Aorta (tissue), 5 donors: ENCODE measurements at regions not wholly inside any gene's neighbourhood (a gene's known extent, or its start where the extent isn't known, plus 50 kb on each side); places are given as distances from the start of the nearest gene placed in this dataset.
A peak's percentile ranks its signal among the peaks of the same experiment; 100 is the strongest.

Experiments
- ATAC-seq: fragments of 200-7000 bp; cut with Tn5 transposase; one replicate; pipeline ENCODE4 v1.9.1; 2022; ENCODE audit warnings: moderate library complexity; ENCODE audit not compliant: low FRiP score
- DNase-seq, 2 donors: peaks; one replicate each; pipeline ENCODE4 v3.0.0-alpha.2; 2020
- H3K27ac ChIP-seq, 2 donors: one replicate each; pipeline ENCODE4 v1.5.1; 2013; ENCODE audit warnings: low read length in 2 of 2, mild to moderate bottlenecking in 2 of 2, moderate library complexity in 2 of 2, control low read depth in 1 of 2, inconsistent platforms in 1 of 2, low read depth in 1 of 2
- H3K27me3 ChIP-seq, 2 donors: one replicate each; pipeline ENCODE4 v1.6.1; 2013; ENCODE audit warnings: control low read depth in 1 of 2, low read length in 1 of 2, mild to moderate bottlenecking in 1 of 2, moderate library complexity in 1 of 2; ENCODE audit not compliant: insufficient read depth in 2 of 2, control insufficient read depth in 1 of 2
- H3K36me3 ChIP-seq, 2 donors: one replicate each; pipeline ENCODE4 v1.6.1; 2013; ENCODE audit warnings: control low read depth in 1 of 2, low read length in 1 of 2, mild to moderate bottlenecking in 1 of 2; ENCODE audit not compliant: insufficient read depth in 2 of 2, control insufficient read depth in 1 of 2
- H3K4me1 ChIP-seq, 2 donors: one replicate each; pipeline ENCODE4 v1.6.1; 2013; ENCODE audit warnings: low read length in 2 of 2, control low read depth in 1 of 2, mild to moderate bottlenecking in 1 of 2, moderate library complexity in 1 of 2; ENCODE audit not compliant: insufficient read depth in 2 of 2, control insufficient read depth in 1 of 2
- H3K4me3 ChIP-seq, 2 donors: one replicate each; pipeline ENCODE4 v1.5.1; 2013; ENCODE audit warnings: low read length in 2 of 2, control low read depth in 1 of 2, mild to moderate bottlenecking in 1 of 2
- H3K9me3 ChIP-seq: one replicate; pipeline ENCODE4 v1.6.1; 2013; ENCODE audit warnings: mild to moderate bottlenecking, low read length; ENCODE audit not compliant: control insufficient read depth
- WGBS, 2 donors: extraction: QIAGEN DNeasy Blood & Tissue Kit; methylation state at CpG; one replicate each; pipeline ENCODE4 v1.1.7; 2013; 5-methylcytosine and 5-hydroxymethylcytosine counted together
- intact Hi-C, 2 donors: fragments of 100-400 bp; cut with DNase I; formaldehyde crosslinking; loops; one replicate each; pipeline versions ENCODE4 v1.14.2 to v1.15.0; 2022
- donor health status: healthy with polysubstance abuse.
- donor health status: Bipolar disorder and iron deficiency.
- donor health status: DM: no; HTN: no; CAD: no.
- donor health status: DM: no; HTN: no; CAD: no.
- donor health status: DM: yes; HTN: yes; CAD: no.

GRCh38 chr7:157467496-157468212 is 130.8 kb downstream of the DNAJB6 start:
- Histone ChIP-seq H3K4me1 (no peaks in the 10 kb centered on the region), H3K9me3 (peaks cover 3% of the 10 kb centered on the region), H3K36me3 (no peaks in the 10 kb centered on the region), H3K27ac (no peak overlapping the region), H3K4me3 (no peak overlapping the region), H3K27me3 (no peaks in the 10 kb centered on the region)
- DNase-seq, result peak in 1 of 2 donors; percentile 38
- no peak for ATAC-seq
- intact Hi-C loops, result no loop called here
- 79 to 88% methylated on average over 26 of the region's 26 CpGs for WGBS, 2 donors

DNA sequence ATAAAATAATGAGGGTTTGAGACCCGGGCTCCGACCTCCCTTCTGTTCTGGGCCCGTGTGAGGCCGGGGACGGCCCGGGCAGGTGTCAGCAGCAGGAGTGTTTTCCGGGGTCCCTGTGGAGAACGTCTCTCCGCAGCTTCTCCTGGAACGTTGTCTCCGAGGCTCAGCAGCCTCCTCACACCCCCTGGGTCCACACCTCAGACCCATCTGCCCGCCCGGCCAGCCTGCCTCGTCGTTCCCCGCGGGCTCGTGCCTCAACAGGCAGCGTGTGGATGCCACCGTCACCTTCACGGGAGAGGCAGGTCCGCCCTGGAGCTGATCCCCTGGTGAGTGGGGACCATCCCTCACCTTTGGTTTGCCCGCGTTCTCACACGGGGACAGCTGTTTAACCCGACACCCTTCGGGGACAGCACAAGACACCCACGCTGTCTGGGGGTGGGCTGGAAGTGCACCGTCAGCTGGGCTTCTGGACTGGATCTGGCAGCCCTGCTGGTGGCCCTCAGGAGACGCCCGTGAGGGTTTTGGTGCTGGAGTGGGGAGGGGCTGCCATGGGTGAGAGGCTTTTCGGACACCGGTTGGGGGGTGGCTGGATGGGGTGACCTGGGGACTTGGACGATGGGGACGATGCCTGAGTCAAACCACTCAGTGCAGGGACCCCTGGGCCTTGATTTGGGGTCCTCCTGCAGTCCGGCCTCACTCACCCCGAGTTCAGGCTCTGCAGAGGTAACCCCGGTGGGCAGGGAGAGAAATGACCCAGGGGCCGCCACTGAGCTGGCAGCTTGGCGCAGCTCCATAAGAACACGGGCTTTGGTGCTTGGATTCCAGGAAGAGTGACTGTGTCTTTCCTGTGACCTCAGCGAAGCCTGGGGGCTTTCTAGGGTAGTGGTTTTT is 131.7 kb downstream of the DNAJB6 start:
- intact Hi-C loops, result no loop called here
- H3K9me3 ChIP-seq, result peaks cover 3% of the 10 kb centered on the region
- no peaks in the 10 kb centered on the region for H3K4me1 ChIP-seq
- ATAC-seq (no peak), DNase-seq (peak in 1 of 2 donors; percentile 63)
- 77 to 80% methylated on average over 42 of the region's 42 CpGs for WGBS, 2 donors
- H3K27ac ChIP-seq, result no peak overlapping the region
- no peaks in the 10 kb centered on the region for H3K27me3 ChIP-seq
- no peaks in the 10 kb centered on the region for H3K36me3 ChIP-seq
- no peak overlapping the region for H3K4me3 ChIP-seq

- no peak for ATAC-seq
- Histone ChIP-seq H3K36me3 (no peaks in the 10 kb centered on the region), H3K27ac (no peak overlapping the region), H3K27me3 (no peaks in the 10 kb centered on the region), H3K4me1 (no peaks in the 10 kb centered on the region), H3K9me3 (peaks cover 3% of the 10 kb centered on the region), H3K4me3 (no peak overlapping the region)
- intact Hi-C loops, result no loop called here
- 83 to 85% methylated on average over 33 of the region's 33 CpGs for WGBS, 2 donors
- peak in 1 of 2 donors; percentile 63 for DNase-seq
Observed at GRCh38 chr7:157469181-157470016, 132.6 kb downstream of the DNAJB6 start.

- Histone ChIP-seq H3K4me1 (no peaks in the 10 kb centered on the region), H3K36me3 (no peaks in the 10 kb centered on the region), H3K9me3 (peaks cover 3% of the 10 kb centered on the region), H3K27me3 (no peaks in the 10 kb centered on the region), H3K4me3 (no peak overlapping the region), H3K27ac (no peak overlapping the region)
- ATAC-seq (no peak), DNase-seq (no peak)
- intact Hi-C loops, result no loop called here
- 89 to 92% methylated on average over 14 of the region's 14 CpGs for WGBS, 2 donors
Observed at GRCh38 chr7:157470017-157470322, 133.2 kb downstream of the DNAJB6 start.

GRCh38 chr7:157470701-157471131 is 133.9 kb downstream of the DNAJB6 start:
- H3K27me3 ChIP-seq, result no peaks in the 10 kb centered on the region
- H3K4me3 ChIP-seq, result no peak overlapping the region
- no peaks in the 10 kb centered on the region for H3K4me1 ChIP-seq
- no peaks in the 10 kb centered on the region for H3K36me3 ChIP-seq
- ATAC-seq, result no peak
- peak in 1 of 2 donors; percentile 49 for DNase-seq
- H3K9me3 ChIP-seq, result peaks cover 3% of the 10 kb centered on the region
- WGBS, 2 donors, result 79 to 86% methylated on average over 17 of the region's 17 CpGs
- no peak overlapping the region for H3K27ac ChIP-seq
- intact Hi-C loops, result no loop called here

DNA sequence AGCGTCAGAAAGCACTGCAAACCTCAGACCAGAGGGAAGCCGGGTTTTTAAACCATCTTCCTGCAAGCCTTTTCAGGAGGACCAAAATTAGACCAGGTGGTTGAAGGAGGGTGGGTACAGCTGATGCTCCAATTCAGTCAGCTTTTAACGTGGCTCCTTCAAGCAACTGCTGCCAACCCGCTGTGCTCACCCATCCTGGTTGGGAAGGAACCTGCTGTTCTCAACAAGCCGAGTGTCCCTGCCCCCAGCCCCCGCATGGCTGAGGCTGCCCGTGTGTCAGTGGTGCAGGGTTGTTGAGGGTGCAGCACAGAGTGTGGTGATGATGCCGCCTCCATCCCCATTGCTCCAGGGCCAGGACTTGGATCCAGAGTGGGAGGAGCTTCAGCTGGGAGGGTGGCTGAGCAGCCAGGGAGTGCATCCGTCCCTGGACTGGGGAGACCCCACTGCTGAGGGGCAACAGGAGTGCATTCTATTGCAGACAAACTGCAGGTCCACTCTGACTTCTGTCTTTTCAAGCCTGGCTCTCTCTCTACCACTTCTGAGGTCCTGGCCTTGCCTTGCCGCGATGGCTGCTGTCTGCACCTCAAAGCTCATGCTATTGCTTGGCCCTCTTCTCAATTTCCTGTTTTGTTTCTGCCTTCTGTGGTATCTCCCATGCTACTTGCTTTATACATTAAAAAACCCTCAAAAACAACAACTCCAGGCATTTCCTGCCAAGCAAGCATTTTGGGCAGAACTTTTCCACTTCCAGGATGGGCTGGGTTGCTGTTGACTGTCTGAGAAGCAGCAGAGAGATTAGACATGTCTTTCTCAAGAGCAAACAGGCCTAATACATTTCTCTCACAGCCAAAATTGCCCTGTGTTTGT is 134.7 kb downstream of the DNAJB6 start:
- Histone ChIP-seq H3K36me3 (no peaks in the 10 kb centered on the region), H3K27ac (no peak overlapping the region), H3K4me3 (no peak overlapping the region), H3K9me3 (peaks cover 3% of the 10 kb centered on the region), H3K27me3 (no peaks in the 10 kb centered on the region), H3K4me1 (no peaks in the 10 kb centered on the region)
- 75 to 79% methylated on average over 11 of the region's 11 CpGs for WGBS, 2 donors
- intact Hi-C loops, result no loop called here
- ATAC-seq (no peak), DNase-seq (peak in 1 of 2 donors; percentile 36)

DNA sequence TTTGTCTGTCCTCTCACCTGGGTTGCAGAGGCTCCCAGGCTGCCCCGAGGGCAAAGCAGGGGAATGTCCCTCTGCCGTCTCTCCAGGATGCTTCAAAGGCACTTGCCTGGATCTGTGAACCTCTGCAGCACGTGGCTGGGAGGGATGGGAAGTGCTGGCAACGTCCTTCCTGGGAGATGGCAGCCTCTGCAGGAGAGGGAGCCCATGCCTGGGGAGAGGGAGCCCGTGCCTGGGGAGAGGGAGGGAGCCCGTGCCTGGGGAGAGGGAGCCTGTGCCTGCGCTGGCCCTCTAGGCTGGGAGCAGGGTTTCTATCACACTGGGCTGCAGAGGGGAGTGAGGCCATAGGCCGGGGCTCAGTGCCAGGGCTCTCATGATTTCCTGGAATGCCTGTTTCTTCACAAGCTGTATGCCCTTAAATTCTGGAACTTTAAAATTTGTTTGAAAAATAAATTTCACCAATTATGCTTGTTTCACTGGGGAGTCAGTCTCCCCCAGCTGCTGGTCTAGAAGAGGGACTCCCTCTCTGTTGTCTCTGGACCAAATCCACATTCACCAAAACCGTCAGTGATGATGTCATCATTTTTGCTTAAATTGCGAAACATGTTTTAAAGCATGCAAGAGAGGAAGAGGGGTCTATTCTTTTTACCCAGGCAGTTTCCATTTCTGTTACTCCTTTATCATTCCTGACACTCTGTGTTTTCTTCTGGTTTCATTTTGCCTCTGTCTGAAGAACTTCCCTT is 135.7 kb downstream of the DNAJB6 start:
- H3K4me1 ChIP-seq, result no peaks in the 10 kb centered on the region
- DNase-seq (peak in 1 of 2 donors; percentile 57), ATAC-seq (no peak)
- H3K27me3 ChIP-seq, result no peaks in the 10 kb centered on the region
- no peaks in the 10 kb centered on the region for H3K36me3 ChIP-seq
- H3K9me3 ChIP-seq, result peaks cover 3% of the 10 kb centered on the region
- whole genome bisulfite sequencing, 2 donors, result 73 to 74% methylated on average over 8 to 10 of the region's 10 CpGs
- no peak overlapping the region for H3K4me3 ChIP-seq
- intact Hi-C loops, result no loop called here
- no peak overlapping the region for H3K27ac ChIP-seq
